Thyroid gland (tissue), 4 donors: ENCODE measurements at regions not wholly inside any gene's neighbourhood (a gene's known extent, or its start where the extent isn't known, plus 50 kb on each side); places are given as distances from the start of the nearest gene placed in this dataset.

Experiments used
- CTCF ChIP-seq, 6 experiments: fragments of 200-600 bp in 3 of 6; fragments of 450-650 bp in 3 of 6; sonication (generic) in 3 of 6; IDR thresholded peaks; one replicate each; pipeline ENCODE4 v1.5.1; 2016 to 2019; ENCODE audit warnings: antibody characterized with exemption in 6 of 6, mild to moderate bottlenecking in 2 of 6, inconsistent platforms in 1 of 6, moderate library complexity in 1 of 6
- POLR2A ChIP-seq, 2 donors: fragments of 450-650 bp; IDR thresholded peaks; one replicate each; pipeline ENCODE4 v1.6.1; 2017; ENCODE audit warnings: antibody characterized with exemption in 2 of 2, mild to moderate bottlenecking in 2 of 2, moderate library complexity in 1 of 2

DNA sequence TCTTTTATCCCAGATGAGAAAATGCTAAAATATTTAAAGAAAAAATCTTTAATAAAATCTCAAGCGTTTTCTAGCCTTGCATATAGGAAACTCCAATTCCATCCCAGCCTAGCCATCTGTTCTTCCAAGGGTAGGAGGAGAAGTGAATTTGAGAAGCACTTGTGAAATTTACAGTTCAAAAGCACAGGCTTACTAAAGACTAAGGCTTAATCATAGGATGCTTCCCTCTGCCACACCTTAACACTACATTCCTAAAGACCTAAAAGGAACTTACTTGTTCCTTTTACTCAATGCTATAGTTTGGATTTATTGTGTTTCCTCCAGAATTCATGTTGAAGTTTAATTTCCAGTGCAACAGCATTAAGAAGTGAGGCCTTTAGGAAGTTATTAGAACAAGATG is 764.8 kb upstream of the CADM2 start:
- TF ChIP-seq POLR2A (IDR thresholded peaks at IDR 0.05), result no peak
- TF ChIP-seq CTCF (IDR thresholded peaks at IDR 0.05), result no peak
